ENCODE measurements at regions not wholly inside any gene's neighbourhood (a gene's known extent, or its start where the extent isn't known, plus 50 kb on each side); places are given as distances from the start of the nearest gene placed in this dataset.
A peak's percentile ranks its signal among the peaks of the same experiment; 100 is the strongest.

- intact Hi-C loops (cut with micrococcal nuclease): no loop called here
Observed at GRCh38 chr3:150243466-150243865, 164.6 kb upstream of the TSC22D2 start.

More at GRCh38 chr3:150243466-150243865, 164.6 kb upstream of the TSC22D2 start:
- peak overlapping the region; percentile 7; the same call in 1 of the 2 replicates for H3K4ac ChIP-seq (ENCODE audit: low read depth, low read length)
- H2BK20ac ChIP-seq (ENCODE audit: low read depth, low read length): peak overlapping the region; percentile 78
- H3K9me3 ChIP-seq (ENCODE audit: control insufficient read depth, insufficient read depth, low read length): no peaks in the 10 kb centered on the region
- H3K36me3 ChIP-seq (ENCODE audit: control insufficient read depth, insufficient read depth, low read length): no peaks in the 10 kb centered on the region
- H3K27ac ChIP-seq (ENCODE audit: insufficient read depth, low read length): no peak overlapping the region
- no peak overlapping the region for H3K4me3 ChIP-seq (ENCODE audit: insufficient read depth, low read depth, low read length)
- no peak for TF ChIP-seq RFX5 (IDR thresholded peaks at IDR 0.05; ENCODE audit: low read depth, low read length)
- TF ChIP-seq NFE2L2 (IDR thresholded peaks at IDR 0.05; ENCODE audit: low read depth, low read length): no peak
- TF ChIP-seq RAD21 (IDR thresholded peaks at IDR 0.05; ENCODE audit: low read length): no peak
- no peak for TF ChIP-seq ELK1 (IDR thresholded peaks at IDR 0.05; ENCODE audit: borderline replicate concordance, low read depth, low read length)
- TF ChIP-seq SMC3 (IDR thresholded peaks at IDR 0.05; ENCODE audit: low read depth, low read length): no peak
- in situ Hi-C loops (cut with MboI; ENCODE audit: low sequenced_read_pairs) (no loop called here), dilution Hi-C loops (cut with HindIII; ENCODE audit: low sequenced_read_pairs, unreplicated experiment) (no loop called here)
- DNase-seq (no peak), ATAC-seq (ENCODE audit: low read depth) (no peak)
- H2AK5ac ChIP-seq (ENCODE audit: low read depth, low read length): peak overlapping the region; percentile 85; the same call in 1 of the 2 replicates
- no CpG with 5 or more reads among the region's 3 CpGs for WGBS, 2 experiments (ENCODE audit: extremely low coverage in 2 of 2, insufficient read length in 1 of 2)
- peak overlapping the region; percentile 78 for H2BK120ac ChIP-seq (ENCODE audit: low read depth, low read length)
- no peak overlapping the region for H2AK9ac ChIP-seq (replicated peaks; ENCODE audit: low read depth, low read length, poor library complexity)
- H3K9ac ChIP-seq (ENCODE audit: low read depth, low read length): no peak overlapping the region
- no peak overlapping the region for H2BK5ac ChIP-seq (ENCODE audit: low read depth, low read length, poor library complexity, severe bottlenecking)
- peaks cover 4 to 24% of the 10 kb centered on the region in 2 experiments; a peak in 3 of 4 replicates for H3K79me1 ChIP-seq (ENCODE audit: low read depth in 1 of 2, low read length in 2 of 2)
- H2AFZ ChIP-seq (replicated peaks; ENCODE audit: low read length, poor library complexity): no peak overlapping the region
- ChIA-PET CTCF (no interaction called here), POLR2A (ENCODE audit: unreplicated experiment) (no interaction called here)
- H3K14ac ChIP-seq (replicated peaks; ENCODE audit: low read depth, low read length): no peak overlapping the region
- H3K4me1 ChIP-seq (ENCODE audit: control insufficient read depth, insufficient read depth, low read length): peaks cover 11% of the 10 kb centered on the region
- BruUV-seq (replicated peaks): no TSS peak
- no peaks in the 10 kb centered on the region for H4K20me1 ChIP-seq (ENCODE audit: insufficient read depth, low read length)
- no peak overlapping the region for H4K8ac ChIP-seq (ENCODE audit: low read depth in 2 of 2, low read length in 2 of 2)
- peaks cover 20% of the 10 kb centered on the region for H3K9me1 ChIP-seq (ENCODE audit: insufficient read depth, low read length)
- H3K4me2 ChIP-seq (ENCODE audit: low read depth, low read length): no peak overlapping the region
- H3K56ac ChIP-seq (ENCODE audit: extremely low read depth, insufficient read depth, low read length): no peak overlapping the region
- H2BK15ac ChIP-seq (ENCODE audit: low read depth, low read length): peak overlapping the region; percentile 71; the same call in 1 of the 3 replicates
- no peak overlapping the region for H3K23ac ChIP-seq (ENCODE audit: low read depth, low read length)
- H4K5ac ChIP-seq (ENCODE audit: low read depth, low read length): no peak overlapping the region
- H3K18ac ChIP-seq (ENCODE audit: low read depth, low read length): no peak overlapping the region
- no peaks in the 10 kb centered on the region for H3K27me3 ChIP-seq (ENCODE audit: control insufficient read depth, insufficient read depth, low read length)
- no peak overlapping the region for H4K91ac ChIP-seq (ENCODE audit: insufficient read depth, low read depth, low read length)

Measured in IMR-90 (cell line).